Dermis microvascular lymphatic vessel endothelial cell (primary cell): ENCODE measurements at regions not wholly inside any gene's neighbourhood (a gene's known extent, or its start where the extent isn't known, plus 50 kb on each side); places are given as distances from the start of the nearest gene placed in this dataset.

Experiments used
- DNase-seq, 2 donors: peaks; one replicate each; pipeline versions ENCODE4 v3.0.0 to v3.0.0-alpha.2; 2010; ENCODE audit warnings: low read depth in 2 of 2

DNA sequence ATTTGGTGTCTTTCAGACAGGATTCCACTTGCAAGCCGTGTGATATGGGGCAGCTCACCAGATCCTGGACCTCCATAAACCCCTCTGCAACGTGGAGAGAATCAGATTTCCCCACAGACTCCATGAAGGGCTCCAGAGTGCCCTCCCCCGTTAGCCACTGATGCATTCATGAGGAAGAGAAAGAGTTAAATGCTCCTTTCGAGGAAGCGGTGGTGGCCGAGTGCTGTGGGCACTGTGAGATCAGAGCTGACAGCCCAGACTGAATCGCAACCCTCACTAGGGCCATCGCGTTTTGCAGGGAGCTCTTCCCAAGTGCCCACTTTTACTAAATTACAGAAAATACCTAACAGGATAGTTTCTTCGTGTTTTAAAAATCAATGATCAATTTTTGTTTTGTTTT is 226.3 kb upstream of the ZNF32 start:
- DNase-seq, result no peak

DNA sequence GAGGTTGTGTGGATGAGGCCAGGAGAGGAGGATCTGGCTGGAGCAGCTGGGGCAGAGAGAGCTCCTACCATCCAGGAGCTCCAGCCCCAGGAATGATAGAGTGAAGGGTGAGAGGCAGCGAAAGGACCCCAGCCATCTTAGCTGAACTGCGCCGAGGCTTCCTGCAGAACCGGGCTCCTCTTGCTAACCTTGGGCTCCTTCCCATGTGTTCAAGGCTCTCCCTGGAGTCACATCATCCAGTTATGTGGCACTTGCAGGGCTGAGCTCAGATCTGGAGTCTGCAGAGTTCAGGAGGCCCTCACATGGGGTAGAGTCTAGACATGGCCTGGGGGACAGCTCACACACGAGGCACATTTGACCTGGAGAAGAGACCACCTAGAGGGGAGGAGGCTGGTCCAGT is 225.0 kb upstream of the ZNF32 start:
- DNase-seq, result no peak

DNA sequence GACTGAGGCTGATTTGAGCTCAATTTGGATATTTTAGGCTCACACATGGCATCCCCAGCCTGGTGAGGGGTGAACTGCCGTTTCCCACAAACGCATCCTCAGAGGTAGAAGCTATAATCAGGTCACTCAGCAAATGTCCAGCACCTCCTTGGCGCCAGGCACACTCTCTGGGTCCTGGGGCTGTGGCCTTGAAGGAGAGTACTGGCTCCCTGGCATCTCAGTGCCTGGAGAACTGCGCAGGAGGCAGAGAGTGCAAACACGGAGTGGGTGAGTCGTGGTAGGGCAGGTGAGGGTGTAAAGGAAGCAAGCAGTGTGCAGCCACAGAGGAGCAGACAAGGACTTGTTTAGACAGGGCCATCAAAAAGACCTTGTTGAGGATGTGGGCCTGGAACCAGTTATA is 224.0 kb upstream of the ZNF32 start:
- DNase-seq, result no peak

DNA sequence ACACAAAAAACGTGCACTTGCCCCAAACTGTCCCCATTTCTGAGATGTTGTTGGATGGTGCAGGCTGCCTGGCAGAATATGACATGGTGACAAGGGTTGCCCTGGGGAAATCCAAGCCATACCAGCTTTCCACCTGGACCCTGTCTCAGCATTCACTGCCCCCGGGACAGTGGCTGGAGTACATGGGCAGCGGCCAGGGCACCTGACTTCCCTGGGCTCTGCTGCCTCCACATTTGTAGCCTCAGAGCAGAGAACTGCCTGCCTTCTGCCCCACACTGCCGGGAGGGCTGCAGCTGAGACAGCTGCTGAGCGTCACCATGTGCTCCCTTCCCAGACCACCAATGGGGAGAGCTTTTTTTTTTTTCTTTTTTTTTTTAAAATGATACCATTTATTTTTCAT is 222.9 kb upstream of the ZNF32 start:
- DNase-seq, result no peak

DNA sequence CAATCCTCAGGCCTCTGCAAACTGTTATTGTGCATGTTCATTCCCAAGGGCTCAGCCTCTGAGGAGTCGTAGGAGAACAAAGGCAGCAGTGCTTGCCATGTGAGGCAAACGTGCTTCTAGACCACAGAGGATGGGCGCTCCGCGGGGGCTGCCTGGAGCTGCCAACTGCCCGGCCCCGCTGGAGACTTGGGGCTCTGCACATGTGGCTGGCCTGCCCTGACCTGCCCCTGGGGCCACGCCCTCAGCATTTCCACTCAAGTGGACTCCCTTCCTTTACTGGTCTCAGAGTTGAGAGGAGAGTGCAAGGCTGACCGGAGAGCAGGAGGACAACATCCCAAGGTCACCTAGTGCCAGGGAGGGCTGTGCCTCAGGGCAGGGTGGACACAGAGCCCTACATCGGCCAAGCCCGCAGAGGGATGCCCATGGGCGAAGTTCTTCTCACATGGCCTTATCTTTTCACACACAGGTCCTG is 222.3 kb upstream of the ZNF32 start:
- no peak for DNase-seq

DNA sequence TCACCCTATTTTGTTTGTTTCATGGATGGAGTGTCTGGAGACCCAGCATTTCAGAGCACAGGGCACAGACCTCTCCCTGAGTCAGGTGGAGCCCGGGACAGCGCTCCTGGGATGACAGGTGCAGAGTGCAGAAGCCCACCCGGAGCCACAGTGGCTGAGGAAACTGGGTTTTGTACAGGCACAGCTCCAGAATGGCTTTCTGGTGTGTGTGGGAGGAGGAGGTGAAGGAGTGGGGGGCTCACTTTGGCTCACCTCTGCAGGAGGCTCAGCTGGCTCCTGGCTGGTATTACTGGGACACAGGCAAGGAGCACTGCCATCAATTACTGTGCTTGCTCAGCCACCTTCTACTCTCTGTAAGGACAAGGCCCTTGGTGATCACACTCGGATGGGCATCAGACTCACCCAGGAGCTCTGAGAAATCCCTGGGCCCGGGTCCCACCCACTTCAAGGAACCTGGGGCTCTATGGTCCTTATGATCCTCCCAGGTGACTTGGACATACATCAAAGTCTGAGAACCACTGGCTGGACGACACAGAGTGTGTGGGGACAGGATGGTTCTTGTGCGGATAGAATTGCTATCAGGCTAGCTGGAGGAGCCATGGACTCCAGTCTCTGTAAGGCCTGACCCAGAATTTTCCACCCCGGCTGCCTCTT is 221.1 kb upstream of the ZNF32 start:
- no peak for DNase-seq

DNA sequence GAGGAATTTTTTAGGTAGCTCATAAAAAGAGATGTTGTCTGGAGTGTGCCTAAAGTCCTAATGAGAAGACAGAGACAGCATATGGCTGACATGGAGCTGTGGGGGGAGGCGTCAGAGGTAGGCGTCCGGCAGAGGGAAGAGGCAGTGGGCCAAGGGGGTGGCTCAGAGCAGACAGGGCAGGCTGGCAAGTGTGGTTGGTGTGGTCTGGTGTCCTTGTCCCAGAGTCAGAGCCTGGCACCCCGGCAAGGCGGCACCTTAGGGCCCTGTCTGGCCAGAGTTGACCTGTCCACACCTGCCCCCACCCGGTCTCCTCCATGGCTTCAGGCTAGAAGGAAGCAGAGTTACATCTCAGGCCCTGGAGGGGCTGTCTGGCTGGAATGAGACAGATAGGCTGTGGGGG is 220.3 kb upstream of the ZNF32 start:
- no peak for DNase-seq

DNA sequence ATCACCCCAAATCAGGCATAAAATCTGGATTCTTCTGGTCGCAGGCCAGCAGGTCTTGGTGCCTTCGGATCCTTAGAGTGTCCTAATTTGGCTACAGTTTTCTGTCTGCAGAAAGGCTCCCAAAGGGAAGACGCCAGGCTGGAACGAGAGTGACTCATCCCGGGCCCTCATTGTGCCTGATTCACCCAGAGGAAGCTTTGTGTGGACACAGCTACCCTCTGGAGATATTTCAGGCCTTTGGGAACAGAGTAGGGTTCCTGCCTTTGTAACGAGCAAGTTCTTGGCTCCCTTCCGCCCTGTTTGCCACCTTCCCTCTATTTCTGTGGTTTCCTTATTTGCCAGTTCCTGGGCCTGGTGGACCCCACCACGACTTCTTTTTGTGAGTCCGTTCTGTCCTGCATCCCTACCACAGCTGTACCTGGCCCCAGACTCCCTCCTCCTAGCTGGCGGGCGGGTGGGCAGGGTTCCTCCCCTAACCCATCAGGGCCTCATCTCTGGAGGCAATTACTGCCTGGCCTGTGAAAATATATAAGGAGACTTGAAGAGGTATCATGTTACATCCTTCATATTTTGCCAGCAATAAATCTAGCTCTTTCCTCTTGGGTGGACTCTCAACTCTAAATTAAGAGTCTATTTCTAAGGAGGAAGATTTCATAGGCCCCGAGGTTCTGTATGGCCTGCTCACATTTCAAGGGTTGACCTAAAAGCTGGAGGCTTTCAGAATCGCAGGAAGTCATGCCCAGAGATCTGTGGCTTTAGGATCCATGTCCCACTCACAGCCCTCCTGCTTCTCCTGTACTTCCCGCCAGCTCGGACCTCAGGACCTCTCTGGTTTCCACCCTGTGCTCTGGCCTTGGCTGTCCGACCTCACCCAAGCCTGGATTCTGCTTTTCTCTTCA is 219.2 kb upstream of the ZNF32 start:
- peak in 1 of 2 donors; percentile 86 for DNase-seq

DNA sequence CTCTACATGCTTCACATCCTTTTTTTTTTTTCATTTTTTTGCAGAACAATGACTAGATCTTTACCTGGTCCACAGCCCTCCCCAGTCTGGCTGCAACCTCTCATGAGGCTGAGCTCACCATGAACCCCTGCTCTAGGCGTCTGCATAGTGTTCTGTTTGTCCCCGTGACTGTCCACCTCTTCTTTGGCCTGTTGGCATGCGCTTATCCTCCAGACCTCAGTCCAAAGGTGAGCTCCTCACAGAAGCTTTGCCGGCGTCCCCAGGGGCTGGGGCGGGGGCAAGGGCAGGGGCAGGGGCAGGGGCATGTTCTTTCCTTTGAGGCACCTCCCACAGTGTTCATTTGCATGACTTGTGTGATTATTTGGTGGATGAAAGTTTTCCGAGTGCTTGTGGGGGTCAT is 218.4 kb upstream of the ZNF32 start:
- DNase-seq, result no peak

DNA sequence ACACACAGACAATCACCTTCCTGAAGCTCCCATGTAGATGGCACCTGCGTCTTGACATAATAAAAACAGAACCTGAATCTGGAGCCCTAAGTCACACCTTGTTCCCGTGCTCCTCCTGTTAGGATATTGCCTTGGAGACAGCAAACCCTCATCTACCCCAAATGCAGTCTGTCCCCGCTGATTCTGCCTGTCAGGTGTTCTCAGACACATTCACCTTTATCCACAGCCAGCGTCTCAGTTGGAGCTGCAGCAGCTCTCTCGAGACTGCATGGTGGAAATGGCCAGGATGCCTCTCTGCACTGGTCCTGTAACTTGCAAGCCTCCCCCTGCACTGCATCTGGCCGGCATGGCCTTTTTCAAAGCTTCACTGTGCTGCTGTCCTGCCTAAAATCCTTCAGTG is 218.0 kb upstream of the ZNF32 start:
- DNase-seq, result no peak

DNA sequence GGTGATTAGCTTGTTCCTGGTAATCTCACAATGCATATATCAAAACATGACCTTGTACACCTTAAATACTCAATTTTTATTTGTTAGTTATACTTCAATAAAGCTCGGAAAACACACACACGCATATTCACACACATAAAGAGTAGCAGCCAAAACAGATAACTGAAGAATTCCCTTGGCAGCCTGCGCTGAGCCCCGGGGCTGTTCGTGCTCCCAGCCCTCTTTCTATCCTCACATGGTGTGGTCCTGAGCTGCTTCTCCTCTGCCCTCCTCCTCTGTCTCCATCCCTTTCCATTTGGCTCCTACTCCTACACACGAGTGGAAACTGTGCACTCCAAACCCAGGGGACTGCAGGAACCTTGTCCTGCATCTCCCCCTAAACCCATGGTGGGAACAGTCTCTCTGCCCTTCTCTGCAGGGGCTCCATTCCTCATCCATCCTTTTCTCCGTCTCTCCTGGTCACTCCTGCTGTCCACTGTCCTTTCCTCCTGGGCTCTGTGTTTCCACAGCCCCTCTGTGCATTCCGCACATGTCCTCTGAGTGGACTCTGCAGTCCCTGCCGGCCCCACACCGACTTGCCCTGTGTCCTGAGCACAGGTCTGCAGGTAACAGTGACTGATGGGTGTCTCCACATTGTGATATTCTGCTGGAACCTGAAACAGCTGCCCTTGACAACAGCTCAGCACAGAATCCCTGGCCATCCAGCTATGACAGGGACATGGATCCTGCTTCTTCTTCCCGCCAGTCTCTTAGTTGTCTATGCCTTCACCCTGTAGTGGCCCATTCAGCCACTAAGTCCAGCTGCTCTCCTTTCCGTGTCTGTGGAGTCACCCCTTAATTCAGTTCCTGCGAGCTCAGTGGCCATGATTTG is 216.8 kb upstream of the ZNF32 start:
- no peak for DNase-seq

DNA sequence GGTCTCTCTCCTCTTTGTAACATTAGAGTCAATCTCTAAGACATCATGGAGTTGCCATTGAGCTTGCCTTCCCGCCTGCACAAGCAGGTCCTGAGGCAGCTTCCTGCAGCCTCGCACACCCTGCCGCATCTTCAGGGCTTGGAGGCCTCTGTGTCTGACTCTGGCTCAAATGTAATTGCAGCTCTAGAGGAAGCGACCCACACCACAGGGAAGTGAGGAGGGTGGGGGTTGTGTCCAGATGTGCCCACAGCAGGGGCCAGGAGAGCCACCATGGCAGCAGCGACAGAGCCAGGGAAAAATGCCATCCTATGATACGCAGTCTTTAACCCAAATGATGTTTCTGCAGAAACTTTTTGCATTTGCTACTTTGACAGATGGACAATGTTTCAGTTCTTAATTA is 216.0 kb upstream of the ZNF32 start:
- no peak for DNase-seq

DNA sequence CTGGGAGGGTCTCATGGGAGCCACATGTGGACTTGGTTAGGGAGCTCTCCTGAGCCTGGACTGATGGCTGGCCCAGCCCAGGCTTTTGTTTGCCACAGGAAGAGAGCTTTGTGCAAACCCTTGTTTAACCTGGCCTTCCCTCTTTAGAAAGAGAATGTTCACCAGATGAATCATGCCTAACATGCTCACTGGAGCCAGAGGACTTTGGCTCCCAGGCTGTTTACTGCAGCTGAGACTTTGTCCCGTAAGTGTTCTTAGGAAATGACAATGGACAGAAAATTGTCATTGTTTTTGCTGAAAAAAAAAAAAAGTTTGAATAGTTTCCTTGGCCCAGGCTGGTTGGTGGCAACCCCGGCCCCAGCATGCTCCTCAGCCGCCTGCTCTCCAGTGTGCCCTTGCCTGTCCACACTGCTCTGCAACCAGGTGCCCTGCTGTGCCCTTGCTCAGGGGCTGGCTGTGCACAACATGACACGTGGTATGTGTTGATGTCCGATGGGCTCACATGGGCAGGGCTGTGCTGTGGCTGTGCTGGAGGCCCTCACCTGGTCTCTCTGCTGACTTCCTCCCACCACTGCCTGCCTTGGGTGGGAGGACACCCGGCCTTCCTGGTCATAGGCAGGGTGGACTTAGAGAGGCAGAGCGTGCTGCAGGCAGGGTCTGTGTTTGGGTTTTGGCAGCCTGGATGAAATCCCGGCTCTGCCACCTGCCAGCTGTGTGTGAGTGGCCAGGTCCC is 215.3 kb upstream of the ZNF32 start:
- peak; percentile 96 to 97 for DNase-seq

DNA sequence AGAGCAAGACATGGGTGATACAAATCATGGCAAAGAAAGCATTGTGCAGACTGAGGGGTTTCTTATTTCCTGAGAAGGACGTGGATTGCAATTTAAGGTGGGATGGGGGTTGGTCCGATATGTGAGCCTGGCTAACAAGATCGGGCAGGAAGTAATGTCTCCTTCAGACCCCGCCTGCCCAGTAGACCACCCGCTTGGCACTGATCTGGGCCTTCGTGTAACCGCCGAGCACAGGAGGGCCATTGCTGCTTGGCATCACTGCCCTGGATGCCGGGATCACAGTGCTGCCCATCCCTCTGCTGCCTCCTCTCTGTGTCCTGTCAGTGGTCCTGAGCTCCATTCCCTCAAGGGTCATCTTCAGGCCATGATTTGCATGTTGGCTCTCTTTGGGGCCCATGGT is 214.6 kb upstream of the ZNF32 start:
- no peak for DNase-seq

DNA sequence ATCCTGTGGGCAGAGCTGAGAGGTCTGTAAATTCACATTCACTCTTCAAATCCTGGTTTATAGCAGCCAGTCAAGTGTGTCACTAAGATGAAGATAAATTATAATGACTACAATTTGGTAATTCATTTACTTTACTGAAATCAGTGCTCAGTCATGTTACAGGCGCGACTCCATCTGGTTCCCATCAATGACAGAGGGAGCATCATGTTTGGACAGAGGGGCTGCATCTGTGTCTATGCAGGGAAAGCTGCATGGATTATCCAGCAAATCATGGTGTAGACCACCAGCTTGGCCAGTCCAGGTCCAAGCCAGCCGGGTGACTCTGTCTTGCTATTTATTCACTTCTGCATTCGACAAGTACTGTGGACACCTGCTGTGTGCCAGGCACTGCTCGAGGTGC is 214.1 kb upstream of the ZNF32 start:
- no peak for DNase-seq

DNA sequence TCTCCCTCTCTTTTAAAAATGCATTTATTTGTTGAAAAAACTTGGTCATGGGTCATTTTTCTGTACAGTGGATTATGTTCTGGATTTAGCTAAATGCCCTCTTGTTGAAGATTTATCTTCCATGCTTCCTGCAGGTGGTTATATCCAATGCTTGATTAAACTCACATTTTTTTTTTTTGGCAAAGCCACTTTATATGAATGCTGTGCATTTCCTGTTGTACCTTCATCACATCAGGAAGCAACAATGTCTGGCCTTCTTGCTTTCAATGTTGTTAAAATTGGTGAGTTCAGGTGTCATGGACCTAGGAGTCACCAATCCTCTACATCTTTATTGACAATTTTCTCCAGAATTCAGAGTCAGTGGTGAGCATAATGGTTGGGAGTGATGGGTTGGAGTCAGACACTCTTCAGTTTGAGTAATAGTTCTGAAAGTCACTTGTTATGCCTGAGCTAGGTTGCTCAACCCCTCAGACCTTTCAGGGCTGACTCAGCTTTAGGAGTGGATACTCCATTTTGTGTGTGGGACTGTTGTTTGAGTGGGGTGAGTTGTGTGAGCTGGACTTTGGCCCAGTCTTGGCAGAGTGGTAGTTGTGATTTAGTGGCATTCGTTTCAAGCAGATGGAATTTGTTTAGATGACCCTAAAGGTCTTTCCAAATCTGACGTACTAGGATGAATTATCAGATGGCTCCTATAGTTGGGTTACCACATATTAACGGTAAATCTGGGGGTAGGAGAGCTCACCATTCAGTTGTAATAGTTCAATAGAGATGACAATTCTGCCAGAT is 213.5 kb upstream of the ZNF32 start:
- peak; percentile 93 to 94 for DNase-seq

DNA sequence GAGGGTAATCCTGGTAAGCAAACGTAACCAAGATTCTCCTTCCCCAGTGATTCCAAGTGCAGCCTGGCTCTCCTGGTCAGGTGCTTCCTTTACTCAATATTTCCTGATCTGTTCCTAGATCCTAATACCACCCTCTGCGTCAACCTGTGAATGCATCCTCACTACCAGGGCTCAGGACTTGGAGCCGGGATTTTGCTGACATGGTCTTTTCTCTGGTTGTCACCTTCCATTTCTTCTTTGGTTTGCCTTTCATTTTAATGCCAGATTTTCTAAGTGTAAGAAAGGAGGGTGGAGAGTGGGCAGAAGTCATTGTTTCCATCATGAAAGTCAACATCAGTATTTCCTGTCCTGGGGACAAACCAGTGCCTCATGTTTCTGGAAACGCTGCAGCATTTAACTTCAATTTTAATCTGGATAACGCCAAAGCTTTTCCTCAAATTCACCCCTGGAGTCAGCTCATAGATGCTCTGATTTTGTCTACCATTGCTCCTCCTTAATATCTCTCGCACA is 210.4 kb upstream of the ZNF32 start:
- peak in 1 of 2 donors; percentile 66 for DNase-seq

DNA sequence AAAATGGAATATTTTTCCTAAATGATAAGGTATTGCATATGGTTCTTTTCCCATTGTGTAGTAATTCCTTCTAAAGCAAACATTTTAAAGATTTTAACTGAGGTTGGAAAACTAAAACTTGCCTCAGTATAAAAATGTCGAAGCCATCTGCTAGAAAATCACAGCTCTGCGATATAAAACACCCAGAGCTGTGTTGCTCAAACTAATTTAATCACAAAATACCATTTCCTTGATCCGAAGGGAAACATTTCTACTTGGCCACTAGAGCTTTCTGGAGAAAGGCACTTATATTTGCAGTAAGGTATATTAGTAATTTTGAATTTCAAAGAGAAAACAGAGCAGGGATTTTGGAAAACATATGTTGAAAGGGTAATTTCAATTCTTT is 209.2 kb upstream of the ZNF32 start:
- no peak for DNase-seq

DNA sequence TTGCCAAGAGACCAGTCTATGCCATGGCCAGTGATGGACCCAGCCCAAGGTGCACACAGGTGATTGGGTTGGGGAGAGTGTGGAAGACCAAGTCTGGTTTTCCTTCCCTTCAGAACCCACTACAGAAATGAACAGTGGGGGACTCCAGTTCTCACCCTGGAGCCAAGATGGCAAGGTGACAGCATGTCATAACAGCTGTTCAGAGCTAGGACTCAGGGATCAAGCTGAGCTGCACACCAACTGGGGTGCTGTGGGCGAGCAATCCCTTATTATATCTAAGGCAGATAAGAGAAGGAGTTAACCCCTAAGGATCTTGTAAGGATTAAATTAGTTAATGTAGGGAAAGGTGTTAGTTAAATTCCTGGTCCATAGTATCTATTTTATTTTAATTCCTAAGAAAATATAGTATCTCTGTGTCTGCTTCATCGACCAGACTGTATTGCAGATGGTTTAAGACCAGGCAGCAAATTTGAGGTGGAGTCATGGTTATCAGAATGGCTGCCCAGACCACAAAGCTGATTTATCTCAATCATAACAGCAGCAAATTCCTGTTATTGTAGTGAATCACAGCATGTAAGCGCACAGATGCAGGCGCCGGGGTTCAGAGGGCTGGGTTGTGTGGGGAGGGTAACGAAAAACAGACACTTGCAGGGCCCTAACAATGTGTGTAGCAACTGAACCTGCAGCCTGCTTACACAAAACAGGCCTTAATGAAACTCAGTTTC is 208.7 kb upstream of the ZNF32 start:
- DNase-seq, result peak; percentile 91 to 98

DNA sequence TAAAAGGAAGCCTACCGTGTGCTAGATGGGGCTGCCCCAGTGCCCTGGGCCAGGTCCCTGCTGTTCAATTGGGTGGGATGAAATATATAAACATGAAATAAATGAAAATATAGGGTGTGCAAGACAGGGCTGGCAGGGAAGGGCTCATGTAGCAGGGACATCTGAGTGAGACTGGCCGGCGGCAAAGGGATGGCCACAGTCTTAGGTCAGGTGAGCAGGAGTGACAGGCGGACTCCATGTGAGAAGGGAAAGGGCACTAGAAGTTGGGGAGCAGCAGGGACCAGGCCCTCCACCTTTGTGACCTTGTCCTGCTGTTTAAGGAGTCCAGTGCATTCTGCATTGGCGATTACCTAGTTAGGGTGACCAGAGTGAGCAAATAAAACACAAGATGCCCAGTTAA is 207.6 kb upstream of the ZNF32 start:
- no peak for DNase-seq
